ENCODE measurements at regions not wholly inside any gene's neighbourhood (a gene's known extent, or its start where the extent isn't known, plus 50 kb on each side); places are given as distances from the start of the nearest gene placed in this dataset.

DNA sequence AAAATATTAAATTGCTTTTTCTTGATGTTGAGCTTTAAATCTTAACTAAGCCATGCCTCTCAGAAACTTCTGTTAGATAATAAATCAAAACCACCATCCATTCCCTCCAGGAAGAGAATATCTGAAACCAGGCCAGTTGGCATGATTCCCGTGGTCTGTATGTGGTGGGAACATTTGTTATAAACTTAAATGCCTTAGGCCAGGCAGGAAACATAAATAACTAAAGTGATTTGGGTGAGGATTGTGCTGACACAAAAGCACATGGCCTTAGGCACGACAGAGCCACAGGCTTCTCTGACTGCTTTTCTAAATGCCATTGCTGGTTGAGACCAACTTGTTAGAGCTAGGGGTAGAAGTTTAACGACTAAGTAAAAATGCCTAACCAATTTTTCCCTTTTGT, 255.9 kb downstream of the GABRG2 start:
- H3K4me2 ChIP-seq (ENCODE audit: low read length) = no peak overlapping the region
- TF ChIP-seq MXI1 (conservative IDR thresholded peaks at IDR 0.05; ENCODE audit: poor library complexity, severe bottlenecking) (no peak), SMC3 (conservative IDR thresholded peaks at IDR 0.05; ENCODE audit: poor library complexity) (no peak), EP300 (conservative IDR thresholded peaks at IDR 0.05; ENCODE audit: poor library complexity, severe bottlenecking) (no peak), RAD21 (conservative IDR thresholded peaks at IDR 0.05) (no peak)
- TF ChIP-seq, protein P1, sequence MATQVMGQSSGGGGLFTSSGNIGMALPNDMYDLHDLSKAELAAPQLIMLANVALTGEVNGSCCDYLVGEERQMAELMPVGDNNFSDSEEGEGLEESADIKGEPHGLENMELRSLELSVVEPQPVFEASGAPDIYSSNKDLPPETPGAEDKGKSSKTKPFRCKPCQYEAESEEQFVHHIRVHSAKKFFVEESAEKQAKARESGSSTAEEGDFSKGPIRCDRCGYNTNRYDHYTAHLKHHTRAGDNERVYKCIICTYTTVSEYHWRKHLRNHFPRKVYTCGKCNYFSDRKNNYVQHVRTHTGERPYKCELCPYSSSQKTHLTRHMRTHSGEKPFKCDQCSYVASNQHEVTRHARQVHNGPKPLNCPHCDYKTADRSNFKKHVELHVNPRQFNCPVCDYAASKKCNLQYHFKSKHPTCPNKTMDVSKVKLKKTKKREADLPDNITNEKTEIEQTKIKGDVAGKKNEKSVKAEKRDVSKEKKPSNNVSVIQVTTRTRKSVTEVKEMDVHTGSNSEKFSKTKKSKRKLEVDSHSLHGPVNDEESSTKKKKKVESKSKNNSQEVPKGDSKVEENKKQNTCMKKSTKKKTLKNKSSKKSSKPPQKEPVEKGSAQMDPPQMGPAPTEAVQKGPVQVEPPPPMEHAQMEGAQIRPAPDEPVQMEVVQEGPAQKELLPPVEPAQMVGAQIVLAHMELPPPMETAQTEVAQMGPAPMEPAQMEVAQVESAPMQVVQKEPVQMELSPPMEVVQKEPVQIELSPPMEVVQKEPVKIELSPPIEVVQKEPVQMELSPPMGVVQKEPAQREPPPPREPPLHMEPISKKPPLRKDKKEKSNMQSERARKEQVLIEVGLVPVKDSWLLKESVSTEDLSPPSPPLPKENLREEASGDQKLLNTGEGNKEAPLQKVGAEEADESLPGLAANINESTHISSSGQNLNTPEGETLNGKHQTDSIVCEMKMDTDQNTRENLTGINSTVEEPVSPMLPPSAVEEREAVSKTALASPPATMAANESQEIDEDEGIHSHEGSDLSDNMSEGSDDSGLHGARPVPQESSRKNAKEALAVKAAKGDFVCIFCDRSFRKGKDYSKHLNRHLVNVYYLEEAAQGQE (IDR thresholded peaks at IDR 0.05; ENCODE audit: borderline replicate concordance) = no peak
- H3K79me2 ChIP-seq (replicated peaks; ENCODE audit: insufficient read depth, low read length) = no peaks in the 10 kb centered on the region

DNA sequence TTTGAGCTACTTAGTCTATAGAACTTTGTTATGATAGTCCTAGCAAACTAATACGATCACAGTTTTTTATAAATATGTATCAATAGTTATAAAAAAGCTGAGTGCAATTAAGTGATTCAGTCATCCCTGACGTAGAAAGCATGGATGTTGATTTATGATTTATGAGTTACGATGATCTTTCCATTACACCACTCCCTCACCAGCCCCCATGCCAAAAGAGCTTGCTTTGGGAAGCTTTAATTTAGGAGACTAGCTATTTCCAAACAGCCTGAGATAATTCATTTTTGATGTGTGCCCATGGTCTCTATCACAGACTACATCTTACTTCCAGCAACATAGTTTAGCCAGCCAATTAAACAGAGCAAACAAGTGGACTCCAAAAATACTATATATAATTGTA, 256.8 kb downstream of the GABRG2 start:
- H3F3A ChIP-seq (ENCODE audit: insufficient read depth, low read length, poor library complexity, severe bottlenecking) = no peaks in the 10 kb centered on the region
- no peaks in the 10 kb centered on the region for H3K79me2 ChIP-seq (replicated peaks; ENCODE audit: insufficient read depth, low read length)
- no peak overlapping the region for H3K27ac ChIP-seq (ENCODE audit: low read length)
- H3K4me2 ChIP-seq (ENCODE audit: low read length) = no peak overlapping the region
- H3K4me3 ChIP-seq (ENCODE audit: low read length) = no peak overlapping the region
- H3K9ac ChIP-seq (ENCODE audit: low read length) = no peak overlapping the region
- no peaks in the 10 kb centered on the region for H3K27me3 ChIP-seq (ENCODE audit: insufficient read depth, low read depth, low read length)
- no peaks in the 10 kb centered on the region for H3K36me3 ChIP-seq (ENCODE audit: insufficient read depth, low read length)
- H3K9me2 ChIP-seq (ENCODE audit: insufficient read depth, low read length) = no peaks in the 10 kb centered on the region
- peaks cover 2% of the 10 kb centered on the region for H3K9me3 ChIP-seq (ENCODE audit: low read length)
- H4K20me1 ChIP-seq (ENCODE audit: insufficient read depth) = no peaks in the 10 kb centered on the region
- no peak overlapping the region for H2AFZ ChIP-seq (ENCODE audit: low read depth, low read length)
- TF ChIP-seq EZH2 (IDR thresholded peaks at IDR 0.05; ENCODE audit: borderline replicate concordance, insufficient read depth, low read length, poor library complexity, severe bottlenecking) = no peak
- TF ChIP-seq POLR2AphosphoS5 (IDR thresholded peaks at IDR 0.05) = no peak
- TF ChIP-seq EP300 (conservative IDR thresholded peaks at IDR 0.05; ENCODE audit: poor library complexity, severe bottlenecking) = no peak
- TF ChIP-seq SMC3 (conservative IDR thresholded peaks at IDR 0.05; ENCODE audit: poor library complexity) = no peak
- TF ChIP-seq, protein P1 (IDR thresholded peaks at IDR 0.05; ENCODE audit: borderline replicate concordance) = no peak
- TF ChIP-seq RAD21 (conservative IDR thresholded peaks at IDR 0.05) = no peak
- no peak for TF ChIP-seq MXI1 (conservative IDR thresholded peaks at IDR 0.05; ENCODE audit: poor library complexity, severe bottlenecking)
- TF ChIP-seq, protein P2, sequence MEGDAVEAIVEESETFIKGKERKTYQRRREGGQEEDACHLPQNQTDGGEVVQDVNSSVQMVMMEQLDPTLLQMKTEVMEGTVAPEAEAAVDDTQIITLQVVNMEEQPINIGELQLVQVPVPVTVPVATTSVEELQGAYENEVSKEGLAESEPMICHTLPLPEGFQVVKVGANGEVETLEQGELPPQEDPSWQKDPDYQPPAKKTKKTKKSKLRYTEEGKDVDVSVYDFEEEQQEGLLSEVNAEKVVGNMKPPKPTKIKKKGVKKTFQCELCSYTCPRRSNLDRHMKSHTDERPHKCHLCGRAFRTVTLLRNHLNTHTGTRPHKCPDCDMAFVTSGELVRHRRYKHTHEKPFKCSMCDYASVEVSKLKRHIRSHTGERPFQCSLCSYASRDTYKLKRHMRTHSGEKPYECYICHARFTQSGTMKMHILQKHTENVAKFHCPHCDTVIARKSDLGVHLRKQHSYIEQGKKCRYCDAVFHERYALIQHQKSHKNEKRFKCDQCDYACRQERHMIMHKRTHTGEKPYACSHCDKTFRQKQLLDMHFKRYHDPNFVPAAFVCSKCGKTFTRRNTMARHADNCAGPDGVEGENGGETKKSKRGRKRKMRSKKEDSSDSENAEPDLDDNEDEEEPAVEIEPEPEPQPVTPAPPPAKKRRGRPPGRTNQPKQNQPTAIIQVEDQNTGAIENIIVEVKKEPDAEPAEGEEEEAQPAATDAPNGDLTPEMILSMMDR (IDR thresholded peaks at IDR 0.05; ENCODE audit: poor library complexity, severe bottlenecking) = no peak
- no peak for TF ChIP-seq TAF1 (IDR thresholded peaks at IDR 0.05; ENCODE audit: low read depth)

More for the DNA sequence above, 255.9 kb downstream of the GABRG2 start:
- no peaks in the 10 kb centered on the region for H3F3A ChIP-seq (ENCODE audit: insufficient read depth, low read length, poor library complexity, severe bottlenecking)
- H3K9ac ChIP-seq (ENCODE audit: low read length) = no peak overlapping the region
- H4K20me1 ChIP-seq (ENCODE audit: insufficient read depth) = no peaks in the 10 kb centered on the region
- no peaks in the 10 kb centered on the region for H3K36me3 ChIP-seq (ENCODE audit: insufficient read depth, low read length)
- H3K27me3 ChIP-seq (ENCODE audit: insufficient read depth, low read depth, low read length) = no peaks in the 10 kb centered on the region
- H3K4me3 ChIP-seq (ENCODE audit: low read length) = no peak overlapping the region
- H3K27ac ChIP-seq (ENCODE audit: low read length) = no peak overlapping the region
- H3K9me3 ChIP-seq (ENCODE audit: low read length) = no peaks in the 10 kb centered on the region
- no peak overlapping the region for H2AFZ ChIP-seq (ENCODE audit: low read depth, low read length)
- no peaks in the 10 kb centered on the region for H3K9me2 ChIP-seq (ENCODE audit: insufficient read depth, low read length)

All from neural cell (in vitro differentiated cells).